Activated T-helper 9 cell treated with anti-CD3 and anti-CD28 coated beads, Interleukin-2, amount 50 U/mL, for 16 hours (primary cell): ENCODE measurements at regions not wholly inside any gene's neighbourhood (a gene's known extent, or its start where the extent isn't known, plus 50 kb on each side); places are given as distances from the start of the nearest gene placed in this dataset.

Experiments
- DNase-seq: peaks from one replicate; pipeline ENCODE4 v3.0.0-alpha.2; 2020; ENCODE audit warnings: low read depth

DNA sequence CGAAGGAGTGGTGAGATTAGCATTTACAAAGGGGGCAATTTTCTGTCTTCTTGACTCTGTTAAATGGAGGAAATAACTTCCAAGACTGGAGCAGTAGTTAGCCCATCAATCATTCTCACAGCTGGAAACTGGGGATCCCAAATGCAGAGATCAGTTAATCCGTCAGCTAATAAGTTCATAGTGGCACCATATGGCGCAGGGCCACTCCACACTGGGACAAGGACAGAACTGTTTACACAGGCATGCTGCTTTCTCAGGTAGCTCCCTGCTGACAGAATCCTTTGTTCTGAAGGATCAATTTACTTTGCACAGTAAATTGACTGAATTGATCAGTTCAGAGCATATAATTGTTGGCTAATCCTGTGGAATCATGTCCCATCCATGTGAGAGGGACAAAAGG, 395.7 kb downstream of the TMEM161B start:
- DNase-seq, result no peak

DNA sequence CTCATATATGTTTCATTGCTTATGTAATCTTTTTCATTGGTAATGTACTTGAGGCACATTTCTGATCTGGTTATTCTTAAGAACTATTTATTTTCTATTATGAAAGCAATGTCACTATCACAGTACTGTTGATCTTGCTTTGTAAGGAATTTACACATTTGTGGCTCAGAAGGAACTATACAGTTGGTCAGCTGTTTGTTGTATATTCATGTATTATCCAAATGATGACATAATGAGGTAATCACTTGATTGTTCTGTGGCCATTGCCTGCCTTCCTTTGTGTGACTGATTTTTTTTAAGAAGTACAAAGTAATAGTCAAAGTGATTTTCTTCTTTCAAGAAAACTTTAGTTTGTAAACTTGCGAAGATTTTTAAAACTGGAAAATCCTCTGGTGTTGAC, 399.9 kb downstream of the TMEM161B start:
- no peak for DNase-seq

DNA sequence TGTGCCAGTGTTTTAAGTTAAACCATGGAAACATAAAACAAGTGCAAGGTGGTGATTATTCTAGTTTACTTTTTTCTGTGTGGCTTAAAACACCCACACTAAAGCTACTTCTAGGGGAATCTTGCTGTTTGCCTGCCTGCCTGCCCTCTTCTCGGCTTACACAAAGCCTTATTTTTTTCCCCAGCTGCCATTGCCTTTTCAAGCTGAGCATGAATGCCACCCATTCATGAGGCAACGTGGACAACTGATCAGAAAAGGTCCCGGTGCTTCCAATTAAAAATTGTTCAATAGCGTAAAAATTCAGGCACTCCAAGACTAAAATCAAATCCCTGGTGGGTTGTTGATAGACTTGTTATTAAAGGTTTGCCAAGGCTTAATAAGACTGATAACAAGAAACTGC, 401.4 kb downstream of the TMEM161B start:
- DNase-seq, result no peak

DNA sequence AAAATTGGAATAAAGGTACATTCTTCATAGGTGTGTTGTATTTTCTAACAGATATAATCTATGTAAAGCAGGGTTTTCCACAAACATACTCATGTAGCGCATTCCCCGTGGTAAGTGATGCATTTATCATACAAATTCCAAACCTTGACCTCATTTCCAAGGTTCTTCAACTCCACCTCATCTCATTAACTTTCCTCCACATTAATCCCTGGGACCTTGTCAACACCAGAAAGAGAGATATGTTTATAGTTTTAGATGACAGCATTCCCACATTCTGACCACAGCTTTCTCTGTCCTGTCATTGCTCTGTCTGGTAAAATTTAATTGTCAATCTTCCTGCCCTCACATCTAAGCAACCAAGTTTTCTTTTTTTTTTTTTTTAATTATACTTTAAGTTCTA, 415.1 kb downstream of the TMEM161B start:
- DNase-seq, result no peak

DNA sequence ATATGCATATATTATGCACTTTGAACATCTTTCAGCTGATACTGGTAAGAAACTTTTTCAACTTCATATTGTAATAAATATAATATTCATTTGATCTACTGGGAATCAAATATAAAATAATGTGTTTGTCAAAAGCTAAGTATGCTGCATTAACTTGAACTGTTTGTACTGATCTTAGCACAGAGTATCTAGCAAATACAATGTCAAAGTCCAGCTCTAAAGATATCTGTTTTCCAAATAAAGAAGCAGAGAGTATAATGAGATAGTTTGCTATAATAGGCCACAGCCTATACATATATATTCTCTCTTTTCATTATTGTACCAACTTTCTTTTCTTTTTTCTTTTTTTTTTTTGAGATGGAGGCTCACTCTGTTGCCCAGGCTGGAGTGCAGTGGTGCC, 417.0 kb downstream of the TMEM161B start:
- no peak for DNase-seq

DNA sequence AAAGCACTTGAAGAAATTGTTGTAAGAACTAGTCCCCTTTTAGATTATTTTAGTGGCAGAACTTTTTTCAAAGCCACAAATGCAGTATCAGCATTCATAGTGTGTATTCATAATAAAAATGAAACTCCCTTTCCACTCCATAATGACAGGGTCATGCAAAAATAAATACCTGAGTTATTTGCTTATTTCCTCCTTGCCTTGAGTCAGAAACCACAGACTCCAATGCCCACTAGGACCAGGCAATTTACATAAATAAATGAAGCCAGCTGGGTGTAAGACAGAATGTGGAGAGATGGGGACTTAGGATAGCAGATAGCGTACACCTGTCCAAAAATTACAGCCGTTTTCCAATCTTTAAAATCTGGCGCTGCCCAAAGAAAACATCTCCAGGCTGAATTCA, 417.8 kb downstream of the TMEM161B start:
- no peak for DNase-seq

DNA sequence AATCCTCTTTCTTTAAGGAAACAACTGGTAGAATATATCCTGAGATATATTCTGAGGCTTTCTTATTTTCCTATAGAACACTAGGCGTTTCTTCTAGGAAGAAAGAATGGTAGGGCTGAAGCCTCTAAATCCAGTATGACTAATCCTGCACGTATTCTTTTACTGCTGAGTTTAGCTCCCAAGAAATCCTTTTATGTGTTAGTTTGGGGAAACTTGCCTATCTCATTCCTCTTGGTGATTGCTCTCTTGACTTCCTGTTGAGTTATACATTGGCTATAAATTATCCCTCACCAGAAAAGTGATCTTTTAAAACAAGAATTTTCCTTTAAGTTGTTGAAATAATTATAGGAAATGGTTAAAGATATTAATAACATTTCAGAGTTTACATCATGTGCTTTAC, 422.9 kb downstream of the TMEM161B start:
- DNase-seq, result no peak

DNA sequence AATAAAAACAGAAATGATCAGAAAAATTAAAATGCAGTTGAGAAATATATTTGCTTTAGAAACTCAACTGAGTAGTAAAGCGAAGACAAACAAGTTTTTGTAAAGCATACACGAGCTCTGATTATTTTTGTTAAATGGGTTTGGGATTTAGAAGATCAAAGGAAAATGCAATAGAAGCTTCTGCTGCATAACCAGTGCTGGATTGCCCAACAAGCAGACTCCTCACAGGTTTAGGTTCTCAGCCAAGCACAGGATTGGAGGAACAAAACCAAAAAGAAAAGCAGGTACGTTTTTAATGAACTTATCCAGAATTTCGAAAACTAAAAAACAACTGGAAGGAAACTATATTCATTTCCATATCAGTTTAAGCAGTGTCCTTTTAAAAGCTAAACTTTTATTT, 423.8 kb downstream of the TMEM161B start:
- DNase-seq, result no peak

DNA sequence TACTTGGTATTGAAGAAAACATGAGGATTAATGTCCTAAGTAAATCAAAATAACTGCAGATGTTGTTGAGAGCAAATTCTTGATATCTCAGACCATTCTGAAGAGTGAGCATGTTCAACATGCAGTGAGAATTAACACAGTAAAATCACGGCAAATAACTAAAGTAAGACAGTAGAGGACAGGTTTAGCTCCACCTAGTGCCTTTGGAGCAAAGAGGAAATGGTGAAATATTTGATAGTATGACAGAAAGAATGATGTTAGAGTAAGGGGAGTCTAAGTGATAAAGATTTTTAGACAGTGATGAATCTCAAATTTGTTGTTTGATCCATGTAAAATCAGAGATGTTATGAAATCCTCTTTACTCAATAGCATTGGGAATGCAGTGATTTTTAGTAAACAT, 424.2 kb downstream of the TMEM161B start:
- DNase-seq, result no peak

DNA sequence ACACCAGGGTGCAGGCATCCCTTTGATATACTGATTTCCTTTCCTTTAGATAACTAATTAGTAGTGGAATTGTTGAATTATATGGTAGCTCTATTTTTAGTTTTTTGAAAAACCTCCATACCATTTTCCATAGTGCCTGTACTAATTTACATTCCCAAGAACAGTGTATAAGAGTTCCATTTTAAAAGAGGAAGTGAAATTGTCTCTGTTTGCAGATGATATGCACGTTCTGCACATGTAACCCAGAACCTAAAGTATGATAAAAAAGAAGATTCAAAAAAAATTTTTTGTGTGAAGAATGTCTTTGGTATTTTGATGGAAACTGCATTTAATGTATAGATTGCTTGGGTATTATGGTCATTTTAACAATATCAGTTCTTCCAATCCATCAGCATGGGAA, 424.0 kb upstream of the CCNH start:
- DNase-seq, result no peak

DNA sequence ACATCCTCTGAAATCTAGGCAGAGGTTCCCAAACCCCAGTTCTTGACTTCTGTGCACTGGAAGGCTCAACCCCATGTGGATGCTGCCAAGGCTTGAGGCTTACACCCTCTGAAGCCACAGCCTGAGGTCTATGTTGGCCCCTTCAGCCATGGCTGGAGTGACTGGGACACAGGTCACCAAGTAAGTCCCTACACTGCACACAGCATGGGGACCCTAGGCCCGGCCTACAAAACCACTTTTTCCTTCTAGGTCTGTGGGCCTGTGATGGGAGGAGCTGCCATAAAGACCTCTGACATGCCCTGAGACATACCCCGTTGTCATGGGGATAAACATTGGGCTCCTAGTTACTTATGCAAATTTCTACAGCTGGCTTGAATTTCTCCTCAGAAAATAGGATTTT, 418.8 kb upstream of the CCNH start:
- DNase-seq, result no peak

DNA sequence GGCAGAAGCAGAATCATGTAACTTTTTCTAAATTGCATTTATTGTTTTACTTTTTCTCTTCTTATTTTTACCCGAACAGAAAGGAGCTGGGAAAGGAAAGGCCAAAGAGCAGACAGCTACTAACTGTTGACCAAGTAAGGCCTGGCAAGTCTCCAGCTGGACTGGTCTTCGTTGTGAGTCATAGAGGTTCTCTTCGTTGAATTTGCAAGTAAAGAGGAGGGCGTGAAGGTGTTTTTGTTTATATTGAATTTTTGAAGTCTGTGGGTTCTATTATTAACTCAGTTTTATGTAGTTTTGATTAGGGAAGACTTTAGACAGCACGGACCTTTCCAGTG, 416.5 kb upstream of the CCNH start:
- no peak for DNase-seq

DNA sequence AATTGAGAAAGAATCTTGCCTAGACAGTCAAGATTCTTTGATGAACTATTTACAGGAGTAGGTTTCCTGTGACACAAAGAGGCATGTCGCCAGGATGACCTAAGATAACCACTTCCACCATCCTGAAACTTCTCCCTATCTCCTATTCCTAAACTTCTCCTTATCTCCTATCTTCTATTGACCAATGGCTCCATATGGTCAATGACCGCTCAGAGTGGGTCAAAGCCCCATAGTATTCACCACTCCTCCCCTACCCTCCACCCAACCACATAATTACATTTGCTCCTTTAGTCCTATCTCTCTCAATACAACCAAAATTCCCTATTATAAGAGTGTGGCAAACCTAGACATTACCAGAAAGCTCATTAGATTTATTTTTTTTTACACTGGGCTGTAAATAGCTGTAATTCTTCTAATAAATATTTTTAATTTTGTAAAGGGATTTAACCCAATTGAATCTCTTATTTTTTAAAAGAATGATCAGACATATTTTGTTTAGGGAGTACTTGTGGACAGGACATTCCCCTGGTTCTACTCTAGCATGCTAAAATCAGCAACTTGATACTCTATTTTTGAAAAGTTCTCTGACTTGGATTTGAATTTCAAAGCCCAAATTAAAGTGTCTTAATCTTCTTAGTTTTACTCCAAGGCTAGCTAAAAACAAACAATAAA, 416.0 kb upstream of the CCNH start:
- DNase-seq, result no peak

DNA sequence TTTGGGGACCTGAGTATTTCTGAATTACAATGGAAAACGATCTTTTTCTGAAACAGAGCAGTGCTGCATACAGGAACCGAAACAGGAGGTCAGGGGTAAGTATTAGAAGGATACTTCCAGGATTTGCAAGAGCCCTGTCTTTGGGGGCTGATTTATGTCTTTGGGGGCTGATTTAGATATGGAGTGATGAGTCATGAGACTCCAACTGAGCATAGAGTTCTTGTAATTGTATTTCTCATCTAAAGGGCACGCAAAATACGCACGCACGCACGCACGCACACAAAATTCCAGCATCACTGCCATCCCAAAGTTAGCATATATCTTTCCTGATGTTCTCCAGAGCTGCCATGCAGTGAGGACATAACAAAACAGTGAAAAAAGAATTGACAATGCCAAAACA, 414.8 kb upstream of the CCNH start:
- no peak for DNase-seq

DNA sequence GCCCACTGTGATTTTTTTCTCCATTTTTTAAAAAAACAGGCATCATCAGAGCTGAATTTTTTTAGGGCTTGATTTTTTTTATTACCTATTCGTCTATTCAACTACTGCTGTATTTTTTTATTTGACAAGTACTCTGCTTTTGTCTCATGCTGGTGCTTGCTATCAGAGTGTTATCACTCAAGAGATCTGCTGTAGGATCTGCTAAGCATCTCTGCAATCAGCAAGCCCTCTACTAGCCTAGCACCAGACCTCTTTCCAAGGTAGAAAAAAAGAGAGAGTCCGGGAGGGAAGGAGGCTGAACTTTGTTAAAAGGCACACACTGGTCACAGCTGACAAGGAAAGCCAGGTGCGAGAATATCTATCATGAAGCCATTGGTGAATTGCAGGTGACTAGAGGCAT, 413.8 kb upstream of the CCNH start:
- DNase-seq, result no peak

DNA sequence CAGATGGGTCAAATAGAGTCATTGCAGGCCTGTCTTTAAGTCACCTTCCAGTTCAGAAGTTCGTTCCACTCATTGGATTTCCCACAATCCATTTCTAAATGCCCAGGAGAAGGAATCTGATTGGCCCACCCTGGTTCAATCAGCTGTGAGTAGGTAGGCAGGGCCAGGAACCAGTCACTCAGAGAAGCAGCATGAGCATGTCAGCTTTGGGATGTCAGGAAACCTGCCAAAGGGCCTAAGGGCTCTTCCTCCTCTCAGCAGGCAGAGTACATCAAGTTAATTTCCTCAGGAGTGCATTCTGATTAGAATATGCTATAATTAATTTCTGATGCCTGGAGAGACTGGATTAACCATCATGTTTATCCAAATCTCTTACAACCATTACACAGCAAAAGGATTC, 412.9 kb upstream of the CCNH start:
- DNase-seq, result no peak

DNA sequence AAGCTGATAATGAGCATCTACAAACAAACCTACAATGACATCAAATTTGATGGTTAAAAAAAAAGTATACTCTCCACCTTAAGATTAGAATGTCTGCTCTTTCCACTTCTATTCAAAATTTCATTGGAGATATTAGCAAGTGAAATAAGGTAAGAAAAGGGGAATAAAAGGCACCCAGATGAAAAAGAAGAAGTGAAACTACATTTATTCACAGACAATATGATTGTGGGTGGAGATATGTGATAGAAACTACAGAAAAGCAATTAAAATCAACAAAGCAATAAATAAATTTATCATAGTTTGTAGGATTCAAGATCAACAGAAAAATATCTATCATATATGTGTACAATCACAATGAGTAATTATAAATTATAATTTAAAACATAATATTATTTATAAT, 395.1 kb upstream of the CCNH start:
- DNase-seq, result no peak

DNA sequence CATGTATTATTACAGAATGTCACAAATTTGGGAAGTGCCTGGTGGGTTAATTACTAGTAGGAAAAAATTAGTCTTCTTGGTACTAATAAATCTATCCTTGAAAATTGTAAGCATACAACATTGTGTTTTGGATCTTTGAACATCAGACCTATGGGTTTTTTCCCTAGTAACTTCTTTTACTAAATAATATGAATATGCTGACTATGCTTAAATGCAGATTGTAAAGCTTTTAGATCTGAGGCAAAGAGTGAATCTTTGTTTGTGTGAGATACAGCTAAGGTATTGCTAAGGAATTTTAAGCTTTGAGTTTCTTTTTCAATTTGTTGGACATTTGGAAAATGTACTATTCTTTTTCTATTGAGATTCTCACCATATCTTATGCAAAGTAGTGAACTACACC, 390.6 kb upstream of the CCNH start:
- no peak for DNase-seq

DNA sequence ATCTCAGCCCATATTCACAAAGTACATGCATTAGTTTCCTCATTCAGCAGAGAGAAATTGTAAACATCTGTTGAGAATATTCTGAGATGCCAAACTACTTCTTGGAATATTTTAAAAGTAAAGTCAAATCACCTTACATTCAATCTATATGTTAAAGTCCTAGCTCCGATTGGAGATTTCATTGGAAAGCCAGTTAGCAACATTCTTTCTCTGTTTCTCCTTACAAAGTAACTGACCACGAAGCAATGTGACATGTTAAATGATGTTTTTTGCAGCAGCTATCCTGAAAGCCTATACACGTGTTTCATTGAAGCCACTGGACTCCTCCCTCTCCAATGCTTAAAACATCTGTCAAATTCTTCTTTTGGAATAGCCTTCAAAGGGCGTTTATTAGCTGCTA, 379.1 kb upstream of the CCNH start:
- DNase-seq, result no peak

DNA sequence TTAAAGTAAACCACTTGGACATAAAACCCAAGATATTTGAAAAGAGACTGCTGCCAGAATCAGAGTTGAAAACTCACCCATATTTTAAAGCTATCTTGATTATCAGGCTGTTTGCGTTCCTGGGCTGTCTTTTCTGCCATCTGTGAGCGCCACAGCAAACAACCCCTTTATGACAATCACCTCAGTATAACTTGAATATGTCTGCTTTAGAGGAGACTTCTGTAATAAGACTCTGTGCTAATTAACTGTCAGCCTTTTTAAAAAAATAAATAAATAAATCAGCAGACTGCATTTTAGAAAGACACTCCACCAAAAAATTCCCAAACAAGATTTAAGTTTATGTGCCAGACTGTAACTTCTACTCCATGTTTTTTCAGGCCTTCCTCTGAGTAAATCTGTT, 375.7 kb upstream of the CCNH start:
- DNase-seq, result no peak

DNA sequence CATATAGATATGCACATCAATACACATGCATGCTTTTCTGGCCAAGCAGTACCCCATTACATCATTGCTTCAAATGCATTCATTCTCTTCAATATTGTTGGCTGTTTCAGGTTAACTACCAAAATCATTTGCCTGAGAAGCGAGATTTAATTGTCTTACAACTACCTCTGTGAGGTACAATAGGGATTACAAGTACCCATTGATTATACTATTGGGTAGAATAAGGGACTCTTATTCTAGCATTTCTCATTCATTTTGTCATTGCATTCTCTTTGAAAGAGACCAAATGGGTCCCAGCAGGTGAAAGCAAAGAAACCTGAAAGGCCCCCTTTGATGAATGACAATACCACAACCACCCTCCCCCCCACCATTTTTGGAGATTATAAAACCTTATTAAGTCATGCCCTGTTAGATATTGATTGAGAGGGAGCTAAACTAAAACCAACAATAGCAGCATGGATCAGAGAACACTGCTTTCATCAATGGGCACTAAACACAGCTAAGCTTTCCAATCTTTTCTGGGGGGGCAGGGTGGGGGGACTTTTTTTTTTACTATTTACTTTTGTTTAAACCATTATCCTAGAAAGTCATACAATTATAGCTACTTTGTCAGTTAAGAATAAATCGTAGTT, 375.0 kb upstream of the CCNH start:
- DNase-seq, result no peak

DNA sequence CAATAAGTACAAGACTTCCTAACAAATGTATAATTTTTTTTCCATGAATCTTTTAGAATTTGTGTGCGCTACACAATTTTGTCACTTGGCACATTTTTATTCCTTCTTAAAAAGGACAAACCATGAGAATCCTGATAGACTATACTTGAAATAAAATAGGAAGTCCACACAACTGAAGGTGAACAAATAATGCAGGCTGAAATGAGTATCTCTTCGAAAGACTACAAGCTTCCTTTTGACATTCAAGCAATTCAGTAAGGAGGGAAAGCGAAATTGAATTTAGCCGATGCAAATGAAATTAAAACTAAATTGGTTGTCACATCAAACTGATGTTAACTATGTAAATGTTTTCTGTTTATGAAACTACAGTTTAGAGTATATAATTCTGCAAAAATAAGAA, 374.4 kb upstream of the CCNH start:
- no peak for DNase-seq

DNA sequence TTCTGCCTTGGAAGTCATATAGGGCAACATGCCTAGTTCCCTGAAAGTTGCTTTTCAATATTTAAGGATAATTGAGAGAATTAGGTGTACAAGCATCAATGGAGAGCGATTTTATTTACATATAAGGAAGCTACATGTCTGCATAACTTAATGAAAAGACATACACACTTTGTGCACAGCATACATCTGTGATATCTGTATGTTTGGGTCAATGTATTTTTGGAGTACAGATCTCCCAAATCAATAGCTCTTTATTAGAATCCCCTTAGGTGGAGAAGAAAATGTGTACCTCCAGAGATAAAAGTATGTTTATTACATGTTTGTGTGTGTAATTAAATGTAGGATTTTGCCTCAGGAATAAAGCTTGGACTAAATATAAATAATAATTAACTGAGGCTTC, 373.7 kb upstream of the CCNH start:
- no peak for DNase-seq

DNA sequence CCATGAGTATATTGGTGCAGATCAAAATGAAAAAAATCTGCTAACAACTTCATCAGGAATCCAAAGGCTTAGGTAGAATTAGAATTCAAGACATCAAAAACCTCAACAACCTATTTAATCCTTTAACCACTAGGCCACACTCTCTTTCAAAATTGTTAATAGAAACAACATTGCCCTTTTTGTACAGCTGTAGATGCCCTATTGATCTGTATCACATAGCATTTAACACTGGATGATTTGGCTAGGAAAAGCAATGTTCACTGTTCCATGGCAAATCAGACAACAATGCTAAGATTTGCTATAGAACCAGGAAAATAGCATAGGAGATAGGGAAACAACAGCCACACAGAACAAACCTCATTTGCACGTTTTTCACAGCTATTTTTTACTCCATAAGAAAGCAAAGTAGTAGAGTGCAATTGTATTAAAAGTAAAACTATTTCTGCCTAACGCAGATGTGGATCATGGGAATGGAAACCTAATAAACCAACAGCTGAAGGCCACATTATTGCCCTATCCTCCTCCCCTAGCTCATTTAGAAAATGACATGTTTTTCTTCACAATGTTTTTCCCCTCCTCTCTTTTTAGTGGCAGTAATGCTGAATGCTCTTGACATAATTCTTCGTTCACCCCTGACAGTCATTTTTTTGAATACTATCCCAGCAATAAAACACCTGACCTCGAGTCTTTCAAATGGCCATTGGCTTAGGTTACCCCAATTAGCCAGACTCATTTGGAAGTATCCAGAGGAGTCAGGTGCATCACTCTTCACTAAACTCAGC, 373.0 kb upstream of the CCNH start:
- DNase-seq, result no peak
